ENCODE measurements at regions not wholly inside any gene's neighbourhood (a gene's known extent, or its start where the extent isn't known, plus 50 kb on each side); places are given as distances from the start of the nearest gene placed in this dataset.

GRCh38 chr3:76789237-76789636 is 250.7 kb upstream of the ROBO2 start:
- no peak for TF ChIP-seq CTCF (conservative IDR thresholded peaks at IDR 0.05; ENCODE audit: low read length)
- TF ChIP-seq EZH2phosphoT487 (IDR thresholded peaks at IDR 0.05; ENCODE audit: borderline replicate concordance, low read depth, low read length) = no peak
